Stomach (tissue), 4 donors: ENCODE measurements at regions not wholly inside any gene's neighbourhood (a gene's known extent, or its start where the extent isn't known, plus 50 kb on each side); places are given as distances from the start of the nearest gene placed in this dataset.
"Not testable (repeated sequence)": the region's sequence is repeated elsewhere in the genome, so short reads cannot be mapped to it uniquely, and the experiment has no call there.

Source experiments
- CTCF ChIP-seq, 7 experiments: fragments of 450-650 bp in 4 of 7; fragments of 200-600 bp in 3 of 7; sonication (generic) in 3 of 7; IDR thresholded peaks; one replicate each; pipeline ENCODE4 v1.5.1; 2016 to 2019; ENCODE audit warnings: antibody characterized with exemption in 7 of 7, control low read depth in 2 of 7, mild to moderate bottlenecking in 1 of 7
- EP300 ChIP-seq: sonication (generic); formaldehyde crosslinking; IDR thresholded peaks from one replicate; pipeline ENCODE4 v1.6.1; 2017; ENCODE audit warnings: antibody characterized with exemption
- POLR2AphosphoS5 ChIP-seq, 3 donors: sonication (generic); formaldehyde crosslinking; IDR thresholded peaks; one replicate each; pipeline ENCODE4 v1.6.1; 2016; ENCODE audit warnings: antibody characterized with exemption in 3 of 3

DNA sequence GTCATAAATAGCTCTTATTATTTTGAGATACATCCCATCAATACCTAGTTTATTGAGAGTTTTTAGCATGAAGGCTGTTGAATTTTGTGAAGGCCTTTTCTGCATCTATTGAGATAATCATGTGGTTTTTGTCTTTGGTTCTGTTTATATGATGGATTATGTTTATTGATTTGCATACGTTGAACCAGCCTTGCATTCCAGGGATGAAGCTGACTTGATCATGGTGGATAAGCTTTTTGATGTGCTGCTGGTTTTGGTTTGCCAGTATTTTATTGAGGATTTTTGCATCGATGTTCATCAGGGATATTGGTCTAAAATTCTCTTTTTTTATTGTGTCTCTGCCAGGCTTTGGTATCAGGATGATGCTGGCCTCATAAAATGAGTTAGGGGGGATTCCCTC, 62.4 kb downstream of the GPR88 start:
- not testable (repeated sequence) for TF ChIP-seq CTCF (IDR thresholded peaks at IDR 0.05); EP300; POLR2AphosphoS5 (IDR thresholded peaks at IDR 0.05)
